IPS-18c (cell line): ENCODE measurements at regions not wholly inside any gene's neighbourhood (a gene's known extent, or its start where the extent isn't known, plus 50 kb on each side); places are given as distances from the start of the nearest gene placed in this dataset.

ENCODE experiments used
- H3K4me3 ChIP-seq: 2 replicates; pipeline ENCODE4 v1.7.0; 2013; ENCODE audit warnings: low read depth, mild to moderate bottlenecking, low read length, moderate library complexity; ENCODE audit not compliant: insufficient read depth
- H3K9me3 ChIP-seq: one replicate; pipeline ENCODE4 v1.6.1; 2013; ENCODE audit warnings: mild to moderate bottlenecking, low read length, moderate library complexity; ENCODE audit not compliant: control insufficient read depth, insufficient read depth

DNA sequence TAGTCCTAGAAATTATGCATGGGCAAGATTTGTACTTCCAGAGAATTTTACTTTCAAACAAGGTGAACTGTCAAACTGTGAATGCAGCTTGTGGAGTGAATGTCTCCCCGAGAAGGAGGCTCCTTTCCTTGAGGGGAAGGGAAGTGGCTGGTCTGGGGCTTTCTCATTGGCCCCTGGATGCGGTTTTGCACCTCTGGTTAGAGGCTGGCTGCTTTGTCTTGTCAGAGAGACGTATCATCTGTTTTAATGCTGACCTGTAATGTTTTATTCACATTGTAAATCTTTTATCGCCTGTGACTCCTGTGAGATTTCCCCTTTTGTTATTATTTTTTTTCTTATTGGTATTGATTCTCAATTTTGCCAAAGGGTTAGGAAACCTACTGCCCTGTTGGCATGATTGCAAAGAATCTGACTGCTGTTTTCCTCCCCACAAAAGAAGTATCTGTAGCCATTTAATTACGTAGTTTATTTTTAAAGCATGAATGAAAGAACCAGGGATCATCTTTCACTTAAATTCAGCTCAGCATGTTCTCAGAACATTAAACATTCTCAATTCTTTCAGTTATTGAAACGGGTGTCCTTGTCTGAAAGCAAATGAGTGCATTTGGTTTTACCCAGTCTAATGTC, 238.3 kb upstream of the NFE2L3 start:
- Histone ChIP-seq H3K9me3 (no peaks in the 10 kb centered on the region), H3K4me3 (no peak overlapping the region)

DNA sequence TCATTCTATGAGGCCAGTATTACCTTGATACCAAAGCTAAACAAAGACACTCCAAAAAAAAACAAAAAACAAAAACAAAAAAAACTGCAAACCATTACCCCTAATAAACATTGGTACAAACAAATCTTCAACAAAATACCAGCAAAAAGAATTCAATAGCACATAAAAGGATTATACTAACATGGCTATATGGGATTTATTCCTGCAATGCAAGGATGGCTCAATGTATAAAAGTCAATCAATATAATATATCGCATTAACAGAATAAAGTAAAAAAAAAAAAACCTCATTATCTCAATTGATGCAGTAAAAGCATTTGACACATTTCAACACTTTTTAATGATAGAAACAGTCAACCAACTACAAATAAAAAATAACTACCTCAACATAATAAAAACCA, 233.3 kb upstream of the NFE2L3 start:
- Histone ChIP-seq H3K4me3 (no peak overlapping the region), H3K9me3 (no peaks in the 10 kb centered on the region)

DNA sequence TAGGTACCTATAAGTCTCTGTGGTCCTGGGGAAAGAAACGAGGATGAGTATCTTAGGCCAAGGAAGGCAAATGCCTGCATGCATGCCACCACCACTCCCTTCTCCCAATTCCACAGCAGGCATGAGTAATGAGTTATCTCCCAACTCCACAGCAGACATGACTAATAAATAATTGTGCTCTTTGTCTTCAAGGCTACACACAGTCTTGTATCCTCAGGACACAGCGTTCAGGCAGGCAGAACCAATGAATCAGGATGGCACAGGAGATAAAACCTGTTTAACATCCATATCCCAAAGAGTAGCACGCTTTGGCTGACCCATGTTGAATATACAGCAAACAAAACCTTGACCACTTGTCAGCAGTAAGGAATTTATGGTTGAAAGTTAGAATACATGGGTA, 229.7 kb upstream of the NFE2L3 start:
- Histone ChIP-seq H3K9me3 (no peaks in the 10 kb centered on the region), H3K4me3 (no peak overlapping the region)

DNA sequence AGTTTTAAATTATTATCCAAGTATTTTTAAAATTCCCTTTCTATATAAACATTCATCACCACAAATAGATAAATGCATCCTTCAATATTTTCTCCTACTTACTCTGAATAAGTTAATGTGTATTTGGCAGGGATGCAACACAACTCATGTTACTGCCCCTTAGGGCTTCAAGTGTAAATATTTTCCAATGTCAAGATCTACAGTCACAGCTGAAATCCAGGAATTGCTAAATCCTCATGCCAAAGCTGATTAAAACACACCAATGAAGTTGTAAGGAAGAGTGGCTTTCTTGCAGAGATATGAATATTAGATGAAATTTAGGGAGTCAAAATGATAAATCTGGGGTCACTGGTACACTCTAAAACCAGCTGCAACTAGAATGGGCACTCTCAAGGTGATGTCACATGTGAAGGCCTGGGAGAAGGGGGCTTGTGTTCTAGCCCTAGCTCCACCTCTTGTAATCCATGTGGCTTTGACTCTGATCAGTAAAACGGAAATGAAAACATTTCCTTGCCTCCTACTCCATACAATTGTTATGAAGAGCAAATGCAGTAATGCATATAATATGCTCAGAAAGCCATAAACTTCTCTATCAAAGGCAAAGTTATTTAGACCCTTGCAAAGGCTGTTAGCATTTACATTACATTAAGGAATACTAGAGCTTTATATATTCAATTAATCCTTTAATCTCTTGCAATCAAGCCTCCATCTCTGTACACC, 228.1 kb upstream of the NFE2L3 start:
- no peaks in the 10 kb centered on the region for H3K9me3 ChIP-seq
- no peak overlapping the region for H3K4me3 ChIP-seq

DNA sequence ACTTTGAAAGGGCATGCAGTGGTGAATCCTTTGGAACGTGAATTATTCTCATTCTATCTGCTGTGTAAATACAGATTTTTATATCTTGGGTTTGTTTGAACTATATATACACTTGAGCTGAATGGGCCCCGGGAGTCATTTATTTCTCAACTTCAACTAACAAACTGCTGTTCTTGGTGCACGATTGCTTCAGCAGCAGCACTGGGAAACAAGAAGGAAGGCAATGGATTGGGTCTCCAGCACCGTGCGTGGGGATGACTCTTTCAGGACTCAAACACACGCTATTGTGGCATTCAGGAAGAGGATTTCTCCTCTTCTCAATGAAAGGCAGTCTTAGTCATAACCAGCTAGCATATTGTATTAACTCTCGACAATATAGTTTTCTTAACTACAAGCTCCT, 226.0 kb upstream of the NFE2L3 start:
- Histone ChIP-seq H3K9me3 (no peaks in the 10 kb centered on the region), H3K4me3 (no peak overlapping the region)

DNA sequence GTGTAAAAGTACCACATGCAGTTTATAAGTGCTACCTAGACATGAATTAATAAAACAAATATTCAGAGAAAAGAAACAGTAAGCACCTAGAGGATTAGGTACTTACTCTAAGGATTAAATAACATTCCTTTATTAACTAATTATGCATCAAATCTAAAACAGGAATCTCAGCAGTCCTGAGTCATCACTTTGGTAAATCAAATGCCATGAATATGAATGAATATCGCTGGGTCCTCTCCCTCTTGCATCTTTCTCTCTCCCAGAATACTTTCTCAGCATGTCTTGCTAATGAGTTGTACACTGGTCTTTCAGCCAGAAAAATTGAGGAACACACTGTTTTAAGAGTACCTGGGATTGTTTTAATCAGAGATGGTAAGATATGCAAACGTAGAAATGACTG, 225.5 kb upstream of the NFE2L3 start:
- no peak overlapping the region for H3K4me3 ChIP-seq
- no peaks in the 10 kb centered on the region for H3K9me3 ChIP-seq

DNA sequence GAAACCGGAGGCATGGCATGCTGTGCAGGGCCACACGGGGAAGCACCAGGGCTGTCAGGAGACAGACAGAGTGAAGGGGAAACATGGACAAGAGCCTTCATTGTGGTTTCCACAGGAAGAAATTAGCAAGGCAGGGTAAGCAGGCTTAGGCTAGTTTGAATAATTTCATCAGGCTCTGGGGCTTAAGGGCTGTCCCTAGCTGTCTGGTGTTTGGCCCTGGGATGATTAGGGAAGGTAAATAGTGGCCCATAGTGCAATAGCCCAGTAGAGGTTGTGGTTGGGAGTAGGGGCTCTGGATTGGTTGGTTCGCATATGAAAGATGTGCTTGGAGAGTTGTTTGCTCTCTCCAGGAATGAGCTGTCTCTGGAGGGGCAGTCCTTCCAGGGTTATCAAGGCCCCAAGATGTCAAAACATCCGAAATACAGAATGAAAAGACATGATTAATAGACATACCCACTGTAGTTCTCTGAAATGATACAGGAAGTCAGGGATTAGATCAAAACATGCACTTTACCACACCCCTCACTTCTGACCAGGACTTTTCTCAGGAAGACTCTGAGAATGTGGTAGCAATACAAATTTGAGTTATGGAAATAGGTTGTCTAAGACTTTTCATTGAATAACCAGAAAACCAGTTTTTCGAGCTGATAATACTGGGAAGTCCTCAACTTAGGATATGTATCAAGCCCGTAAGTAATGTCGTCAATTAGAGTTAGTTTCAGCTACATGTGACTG, 224.9 kb upstream of the NFE2L3 start:
- Histone ChIP-seq H3K9me3 (no peaks in the 10 kb centered on the region), H3K4me3 (no peak overlapping the region)

DNA sequence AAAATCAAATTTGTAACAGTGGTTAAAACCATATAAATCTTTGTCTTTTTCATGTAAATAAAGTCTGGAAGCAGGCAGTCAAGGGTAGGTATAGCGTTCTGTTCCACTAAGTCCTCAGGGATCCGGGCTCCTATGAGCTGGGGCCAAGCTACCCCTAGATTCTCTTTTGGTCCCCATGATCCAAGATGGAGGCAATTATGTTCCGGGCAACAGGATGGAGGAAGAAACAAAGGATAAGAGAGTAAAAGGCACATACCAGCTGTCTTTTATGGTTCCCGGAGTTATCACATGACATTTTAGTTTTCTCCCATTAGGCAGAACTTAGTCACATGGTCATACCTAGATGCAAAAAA, 224.4 kb upstream of the NFE2L3 start:
- H3K9me3 ChIP-seq = no peaks in the 10 kb centered on the region

DNA sequence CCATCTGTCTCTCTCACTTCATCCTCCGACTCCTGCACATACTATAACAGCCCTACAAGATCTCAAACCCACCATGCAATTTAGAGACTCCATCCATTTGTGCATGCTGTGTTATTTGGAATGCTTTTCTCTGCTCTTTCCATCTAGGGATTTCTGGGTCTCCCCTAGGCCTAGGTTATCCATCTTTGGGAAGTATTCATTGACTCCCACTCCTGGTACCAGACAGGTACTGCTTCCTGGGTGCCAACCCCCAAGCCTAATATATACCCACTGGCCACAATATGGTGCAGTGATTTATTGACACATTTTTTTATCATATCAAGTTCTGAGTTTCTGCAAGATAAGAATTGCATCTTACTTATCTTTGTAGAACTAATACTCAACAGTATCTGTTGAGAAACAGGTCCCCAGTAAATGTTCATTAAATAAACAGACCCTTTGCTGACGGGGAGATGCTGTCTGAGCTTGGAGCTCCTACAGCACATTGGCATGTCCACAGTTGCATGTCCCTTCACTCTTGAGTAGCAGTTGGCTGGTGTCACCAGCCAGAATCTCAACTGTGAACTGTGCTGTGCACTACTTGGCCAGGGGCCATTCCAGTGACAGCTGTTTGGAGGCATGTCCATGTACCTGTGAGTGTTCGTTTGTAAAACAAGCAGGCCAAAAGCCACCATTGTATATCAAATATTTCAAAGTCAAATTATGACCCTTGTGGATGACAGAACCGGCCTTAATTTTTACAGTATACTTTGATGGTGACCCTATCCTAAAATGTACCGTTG, 223.3 kb upstream of the NFE2L3 start:
- Histone ChIP-seq H3K4me3 (no peak overlapping the region), H3K9me3 (no peaks in the 10 kb centered on the region)

More for the DNA sequence above, 224.4 kb upstream of the NFE2L3 start:
- H3K4me3 ChIP-seq = no peak overlapping the region

DNA sequence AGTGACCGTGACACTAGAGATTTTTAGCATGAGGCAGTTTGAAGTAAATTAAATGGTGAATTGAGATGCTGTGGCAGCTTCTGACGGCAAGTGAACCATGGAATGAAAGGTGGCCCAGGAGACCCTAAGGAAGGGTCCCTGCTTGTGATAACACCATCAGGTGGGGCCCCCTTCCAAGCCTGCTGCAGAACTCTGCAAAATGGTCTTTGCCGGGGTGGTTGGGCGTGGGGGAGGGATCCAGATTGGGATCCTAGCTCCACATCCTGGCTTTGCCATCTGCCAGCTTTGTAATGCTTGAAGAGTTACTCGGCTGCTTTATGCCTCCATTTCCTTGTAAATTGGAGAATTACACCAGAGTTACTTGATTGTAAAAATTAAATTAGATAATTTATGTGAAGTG, 222.6 kb upstream of the NFE2L3 start:
- Histone ChIP-seq H3K4me3 (no peak overlapping the region), H3K9me3 (no peaks in the 10 kb centered on the region)

DNA sequence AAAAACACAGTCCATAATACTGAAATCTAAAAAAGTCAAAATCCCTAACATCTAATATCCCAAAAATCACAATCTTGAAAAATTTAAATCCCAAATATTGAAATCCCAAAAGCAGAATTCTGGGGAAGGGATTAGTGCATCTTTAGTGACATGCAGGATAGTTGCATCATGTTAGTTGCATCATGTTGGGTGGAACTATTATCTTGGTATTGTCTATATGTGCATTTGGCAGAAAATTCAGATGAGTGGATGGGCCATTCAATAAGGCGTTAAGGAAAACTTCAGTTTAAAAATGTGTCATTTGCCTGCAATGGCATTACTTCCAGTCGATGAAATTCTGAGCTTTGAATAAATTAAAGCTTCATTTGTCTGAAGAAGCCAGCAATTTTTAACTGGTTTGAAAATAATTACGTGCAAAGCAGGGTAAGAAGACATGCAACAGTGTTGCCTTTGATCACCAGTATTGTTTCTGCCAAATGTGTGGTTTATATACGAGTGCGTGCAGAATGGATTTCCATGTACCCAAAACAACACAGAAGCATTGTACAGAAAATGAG, 221.4 kb upstream of the NFE2L3 start:
- no peak overlapping the region for H3K4me3 ChIP-seq
- no peaks in the 10 kb centered on the region for H3K9me3 ChIP-seq

DNA sequence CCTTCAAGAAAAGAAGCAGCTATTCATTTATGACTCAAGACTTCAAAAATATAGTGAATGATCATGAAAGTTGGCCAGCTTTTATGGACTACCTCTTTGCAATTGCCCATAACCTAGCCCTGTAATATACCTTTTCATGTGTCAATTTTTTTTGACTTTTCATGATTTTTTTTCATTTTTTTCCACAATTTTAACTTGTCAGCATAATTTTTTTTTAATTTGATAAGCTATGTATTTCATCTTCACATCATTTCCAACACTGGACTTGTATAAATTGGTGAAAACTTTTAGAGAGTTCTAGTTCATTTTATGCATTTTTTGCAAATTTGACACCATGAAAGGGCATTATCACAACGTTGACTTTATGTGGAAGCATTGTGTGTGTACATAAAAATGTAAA, 220.8 kb upstream of the NFE2L3 start:
- Histone ChIP-seq H3K9me3 (no peaks in the 10 kb centered on the region), H3K4me3 (no peak overlapping the region)

DNA sequence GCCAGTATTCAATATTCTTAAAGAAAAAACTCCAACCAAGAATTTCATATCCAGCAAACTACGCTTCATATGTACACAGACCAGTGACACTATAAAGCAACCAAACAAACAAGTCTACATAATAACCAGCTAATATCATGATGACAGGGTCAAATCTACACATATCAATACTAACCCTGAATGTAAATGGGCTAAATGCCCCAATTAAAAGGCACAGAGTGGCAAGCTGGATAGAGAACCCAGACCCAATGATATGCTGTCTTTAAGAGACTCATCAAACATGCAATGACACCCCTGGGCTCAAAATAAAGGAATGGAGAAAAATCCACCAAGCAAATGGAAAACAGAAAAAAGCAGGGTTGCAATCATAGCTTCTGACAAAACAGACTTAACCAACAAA, 218.1 kb upstream of the NFE2L3 start:
- no peaks in the 10 kb centered on the region for H3K9me3 ChIP-seq
- no peak overlapping the region for H3K4me3 ChIP-seq

DNA sequence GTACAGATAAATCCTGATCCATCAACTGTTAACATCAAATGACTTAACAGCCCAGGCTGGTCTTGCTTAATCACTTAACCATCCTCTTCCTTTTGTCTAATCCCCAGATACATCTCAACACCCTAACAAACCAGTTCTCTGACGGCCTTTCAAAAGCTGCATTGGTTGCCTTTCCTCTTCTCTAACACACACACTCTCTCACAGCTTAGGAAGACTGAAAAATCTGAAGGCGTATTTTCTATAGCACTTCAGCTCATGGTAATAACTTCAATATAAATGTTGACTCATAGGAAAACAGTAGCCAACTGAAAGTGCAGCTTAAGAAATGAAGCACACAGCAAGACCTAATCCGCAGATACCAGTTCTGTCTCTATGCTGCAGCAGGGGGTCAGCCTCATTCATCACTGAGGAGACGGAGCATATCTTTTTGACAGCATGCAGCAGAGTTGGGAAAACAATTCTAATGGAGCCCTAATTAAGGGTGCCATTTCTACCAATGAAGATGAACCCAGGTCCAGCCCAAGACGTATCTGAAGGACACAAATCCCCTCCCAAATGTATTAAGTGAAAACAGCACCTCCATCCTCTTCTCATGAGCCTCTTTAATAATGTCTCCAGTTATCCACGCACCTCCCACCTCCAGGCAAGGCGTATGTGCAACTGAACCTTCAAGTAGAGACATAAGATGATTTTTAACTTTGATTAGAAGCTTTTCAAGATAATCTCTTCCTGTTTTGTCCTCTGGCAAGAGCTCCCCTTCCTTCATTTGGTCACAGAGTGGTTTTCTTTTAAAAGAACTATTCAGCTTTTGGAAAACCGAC, 211.7 kb upstream of the NFE2L3 start:
- no peaks in the 10 kb centered on the region for H3K9me3 ChIP-seq
- no peak overlapping the region for H3K4me3 ChIP-seq

DNA sequence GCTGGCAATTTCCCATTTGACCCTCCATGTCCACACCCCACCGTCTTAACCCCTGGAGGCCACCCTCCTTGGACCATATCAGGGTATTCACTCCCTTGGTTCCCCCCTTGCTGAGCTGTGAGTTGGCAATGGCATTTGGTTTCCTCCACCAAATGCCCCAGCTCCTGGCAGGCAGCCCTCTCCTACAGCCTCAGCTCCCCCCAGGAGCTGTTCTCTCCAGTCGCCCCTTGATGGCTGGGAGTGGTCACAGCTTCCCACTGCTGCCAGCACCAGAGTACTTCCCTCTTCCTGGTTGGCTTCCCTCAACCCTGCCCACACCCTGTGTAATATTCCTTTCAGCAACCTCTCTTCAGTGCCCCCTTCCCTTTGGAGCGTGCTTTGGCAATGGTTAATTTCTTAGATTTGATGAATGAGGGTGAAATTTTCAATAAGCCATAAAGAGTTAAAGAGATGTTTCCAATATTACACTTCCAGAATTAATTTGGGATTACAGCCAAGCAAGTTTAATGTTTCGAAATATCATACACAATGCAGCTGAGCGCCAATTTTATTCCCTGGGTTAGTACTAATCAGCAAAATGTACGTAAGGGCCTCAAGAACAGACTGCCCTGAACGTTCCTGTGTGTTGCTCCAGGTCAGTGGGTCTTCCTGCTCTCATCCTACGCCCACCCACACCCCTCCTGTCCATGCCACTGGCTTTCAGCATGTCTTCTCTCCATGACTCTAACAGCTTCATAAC, 207.1 kb upstream of the NFE2L3 start:
- H3K9me3 ChIP-seq = no peaks in the 10 kb centered on the region
- H3K4me3 ChIP-seq = no peak overlapping the region

DNA sequence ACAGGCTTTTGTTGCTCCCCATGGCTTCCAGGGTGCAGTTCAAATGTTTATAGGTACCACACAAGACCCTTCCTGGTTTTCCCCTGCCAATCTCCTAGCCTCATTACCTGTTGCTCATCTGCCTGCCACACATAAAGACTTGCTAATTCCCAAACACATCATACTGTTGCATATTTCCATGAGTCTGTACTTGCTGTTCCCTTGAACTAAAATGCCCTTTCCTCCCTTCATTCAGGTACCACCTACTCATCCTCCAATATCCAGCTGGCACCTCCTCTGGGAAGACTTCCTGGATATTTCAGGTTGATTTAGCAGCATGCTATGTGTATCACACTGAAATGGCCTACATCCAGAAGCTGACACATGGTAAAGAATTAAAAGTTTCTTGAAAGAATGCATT, 206.4 kb upstream of the NFE2L3 start:
- H3K9me3 ChIP-seq = no peaks in the 10 kb centered on the region
- no peak overlapping the region for H3K4me3 ChIP-seq
